ENCODE measurements at regions not wholly inside any gene's neighbourhood (a gene's known extent, or its start where the extent isn't known, plus 50 kb on each side); places are given as distances from the start of the nearest gene placed in this dataset.

GRCh38 chr2:185147361-185147760, 549.0 kb downstream of the ZNF804A start:
- no peaks in the 10 kb centered on the region for H3K4me1 Mint-ChIP-seq
- no peak overlapping the region for H4K5ac ChIP-seq (ENCODE audit: insufficient read length, low read depth, low read length)
- WGBS (ENCODE audit: extremely low coverage, insufficient read length, low lambda C conversion rate), result no CpG with 5 or more reads among the region's 1 CpG
- no peak overlapping the region for H3K9ac ChIP-seq (ENCODE audit: extremely low read depth, insufficient read length, low read length)
- no peaks in the 10 kb centered on the region for H3K79me2 ChIP-seq (ENCODE audit: insufficient read depth, low read length)
- TF ChIP-seq CTCF (conservative IDR thresholded peaks at IDR 0.05), result no peak
- no peaks in the 10 kb centered on the region for H3K4me1 ChIP-seq (ENCODE audit: insufficient read depth, low read length)
- H3T11ph ChIP-seq (ENCODE audit: low read length), result no peak overlapping the region
- H2AFZ ChIP-seq (ENCODE audit: low read length), result no peak overlapping the region
- no peak overlapping the region for H3K18ac ChIP-seq (ENCODE audit: insufficient read length, low read depth, low read length)
- H3K79me1 ChIP-seq (ENCODE audit: insufficient read depth, low read depth, low read length, poor library complexity, severe bottlenecking), result no peaks in the 10 kb centered on the region
- H3K27ac Mint-ChIP-seq, result no peak overlapping the region
- H3K14ac ChIP-seq (ENCODE audit: insufficient read depth, low read length), result no peak overlapping the region
- no peak overlapping the region for H3K4ac ChIP-seq (ENCODE audit: low read depth, low read length)
- no peak overlapping the region for H3K56ac ChIP-seq (ENCODE audit: insufficient read length, low read depth, low read length)
- H3K9me3 ChIP-seq (ENCODE audit: control insufficient read depth, low read depth, low read length), result no peaks in the 10 kb centered on the region
- H2BK5ac ChIP-seq (ENCODE audit: insufficient read length, low read length), result no peak overlapping the region
- no peak overlapping the region for H2BK20ac ChIP-seq (ENCODE audit: low read depth, low read length, poor library complexity, severe bottlenecking)
- no peak overlapping the region for H2AK5ac ChIP-seq (ENCODE audit: insufficient read length, low read length)
- no peaks in the 10 kb centered on the region for H3K27me3 ChIP-seq (ENCODE audit: insufficient read depth, low read length)
- DNase-seq, result no peak
- H2BK12ac ChIP-seq (ENCODE audit: insufficient read length, low read depth, low read length), result no peak overlapping the region
- no peak overlapping the region for H3K27ac ChIP-seq (ENCODE audit: insufficient read length, low read depth, low read length)
- H3K23me2 ChIP-seq (ENCODE audit: insufficient read length, low read depth, low read length, poor library complexity, severe bottlenecking), result no peaks in the 10 kb centered on the region
- no peak overlapping the region for H4K91ac ChIP-seq (ENCODE audit: insufficient read length, low read depth, low read length)
- H2BK15ac ChIP-seq (ENCODE audit: low read depth, low read length), result no peak overlapping the region
- H2BK120ac ChIP-seq (ENCODE audit: low read depth, low read length, poor library complexity, severe bottlenecking), result no peak overlapping the region
- H3K4me2 ChIP-seq (ENCODE audit: insufficient read depth, insufficient read length, low read length), result no peak overlapping the region
- H3K9me3 Mint-ChIP-seq, result no peaks in the 10 kb centered on the region
- no peak overlapping the region for H3K23ac ChIP-seq (ENCODE audit: insufficient read length, low read depth, low read length)
- H3K4me3 Mint-ChIP-seq, result no peak overlapping the region
- H4K8ac ChIP-seq (replicated peaks; ENCODE audit: insufficient read length, low read depth, low read length), result no peak overlapping the region
- no peaks in the 10 kb centered on the region for H4K20me1 ChIP-seq (ENCODE audit: control insufficient read depth, insufficient read depth, insufficient read length)
- H3K27me3 Mint-ChIP-seq (ENCODE audit: low read depth), result no peaks in the 10 kb centered on the region
- H3K36me3 Mint-ChIP-seq (ENCODE audit: insufficient read depth in 1 of 3, low read depth in 3 of 3), result no peaks in the 10 kb centered on the region

Data from H9 (cell line).